ENCODE measurements at regions not wholly inside any gene's neighbourhood (a gene's known extent, or its start where the extent isn't known, plus 50 kb on each side); places are given as distances from the start of the nearest gene placed in this dataset.

DNA sequence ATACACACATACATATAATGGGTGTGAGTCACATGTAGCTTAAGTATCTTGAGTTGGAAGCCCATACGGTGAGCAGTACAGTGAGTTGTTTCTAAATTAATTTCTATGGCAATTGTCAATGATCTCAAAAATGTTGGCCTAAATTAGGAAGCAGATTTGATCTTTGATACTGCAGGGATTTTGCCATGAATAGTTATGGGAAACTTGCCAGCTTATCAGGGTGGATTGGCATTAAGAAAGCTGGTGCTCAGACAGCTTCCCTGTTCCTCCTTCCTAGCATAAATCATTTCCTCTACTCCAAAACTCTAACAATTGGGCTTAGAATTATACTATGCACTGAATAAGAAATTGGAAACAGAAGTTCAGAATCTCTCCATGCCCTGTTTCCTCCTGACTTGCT, 150.9 kb upstream of the FRMD6 start:
- no peak for ATAC-seq

DNA sequence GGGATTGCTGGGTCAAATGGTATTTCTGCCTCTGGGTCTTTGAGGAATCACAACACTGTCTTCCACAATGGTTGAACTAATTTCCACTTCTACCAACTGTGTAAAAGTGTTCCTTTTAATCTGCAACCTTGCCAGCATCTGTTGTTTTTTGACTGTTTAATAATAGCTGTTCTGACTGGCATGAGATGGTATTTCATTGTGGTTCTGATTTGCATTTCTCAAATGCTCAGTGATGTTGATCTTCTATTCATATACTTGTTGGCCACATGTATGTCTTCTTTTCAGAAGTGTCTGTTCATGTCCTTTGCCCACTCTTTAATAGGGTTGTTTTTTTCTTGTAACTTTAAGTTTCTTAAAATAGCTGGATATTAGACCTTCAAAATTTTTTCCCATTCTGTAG, 150.0 kb upstream of the FRMD6 start:
- no peaks in the 10 kb centered on the region for H3K79me2 ChIP-seq (ENCODE audit: insufficient read depth, low read length)
- POLR2A ChIA-PET = no interaction called here
- intact Hi-C loops (cut with micrococcal nuclease; ENCODE audit: unreplicated experiment) = no loop called here
- TF ChIP-seq, protein P1, sequence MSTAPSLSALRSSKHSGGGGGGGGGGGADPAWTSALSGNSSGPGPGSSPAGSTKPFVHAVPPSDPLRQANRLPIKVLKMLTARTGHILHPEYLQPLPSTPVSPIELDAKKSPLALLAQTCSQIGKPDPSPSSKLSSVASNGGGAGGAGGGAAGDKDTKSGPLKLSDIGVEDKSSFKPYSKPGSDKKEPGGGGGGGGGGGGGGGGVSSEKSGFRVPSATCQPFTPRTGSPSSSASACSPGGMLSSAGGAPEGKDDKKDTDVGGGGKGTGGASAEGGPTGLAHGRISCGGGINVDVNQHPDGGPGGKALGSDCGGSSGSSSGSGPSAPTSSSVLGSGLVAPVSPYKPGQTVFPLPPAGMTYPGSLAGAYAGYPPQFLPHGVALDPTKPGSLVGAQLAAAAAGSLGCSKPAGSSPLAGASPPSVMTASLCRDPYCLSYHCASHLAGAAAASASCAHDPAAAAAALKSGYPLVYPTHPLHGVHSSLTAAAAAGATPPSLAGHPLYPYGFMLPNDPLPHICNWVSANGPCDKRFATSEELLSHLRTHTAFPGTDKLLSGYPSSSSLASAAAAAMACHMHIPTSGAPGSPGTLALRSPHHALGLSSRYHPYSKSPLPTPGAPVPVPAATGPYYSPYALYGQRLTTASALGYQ (CRISPR knock-in tag; IDR thresholded peaks at IDR 0.05) = no peak
- TF ChIP-seq ZNF678 (CRISPR knock-in tag; IDR thresholded peaks at IDR 0.05) (no peak), PRMT3 (CRISPR knock-in tag; IDR thresholded peaks at IDR 0.05; ENCODE audit: borderline replicate concordance, low read depth) (no peak), BORCS8-MEF2B (CRISPR knock-in tag; IDR thresholded peaks at IDR 0.05) (no peak), ZNF24 (IDR thresholded peaks at IDR 0.05) (no peak), SIX1 (CRISPR knock-in tag; IDR thresholded peaks at IDR 0.05; ENCODE audit: borderline replicate concordance) (no peak), KDM1A (CRISPR knock-in tag; IDR thresholded peaks at IDR 0.05) (no peak), FIP1L1 (IDR thresholded peaks at IDR 0.05; ENCODE audit: borderline replicate concordance, insufficient read depth, low read depth, low read length) (no peak), TBX3 (IDR thresholded peaks at IDR 0.05; ENCODE audit: borderline replicate concordance) (no peak), ZNF205 (CRISPR knock-in tag; IDR thresholded peaks at IDR 0.05) (no peak), CBX2 (IDR thresholded peaks at IDR 0.05; ENCODE audit: low read depth, low read length) (no peak), CBX2 (CRISPR knock-in tag; IDR thresholded peaks at IDR 0.05; ENCODE audit: low read depth) (no peak), GLMP (CRISPR knock-in tag; IDR thresholded peaks at IDR 0.05; ENCODE audit: borderline replicate concordance) (no peak), POLR2G (IDR thresholded peaks at IDR 0.05; ENCODE audit: low read depth, low read length) (no peak), DR1 (CRISPR knock-in tag; IDR thresholded peaks at IDR 0.05) (no peak), ZNF7 (CRISPR knock-in tag; IDR thresholded peaks at IDR 0.05) (no peak)
- TF ChIP-seq, protein P2, sequence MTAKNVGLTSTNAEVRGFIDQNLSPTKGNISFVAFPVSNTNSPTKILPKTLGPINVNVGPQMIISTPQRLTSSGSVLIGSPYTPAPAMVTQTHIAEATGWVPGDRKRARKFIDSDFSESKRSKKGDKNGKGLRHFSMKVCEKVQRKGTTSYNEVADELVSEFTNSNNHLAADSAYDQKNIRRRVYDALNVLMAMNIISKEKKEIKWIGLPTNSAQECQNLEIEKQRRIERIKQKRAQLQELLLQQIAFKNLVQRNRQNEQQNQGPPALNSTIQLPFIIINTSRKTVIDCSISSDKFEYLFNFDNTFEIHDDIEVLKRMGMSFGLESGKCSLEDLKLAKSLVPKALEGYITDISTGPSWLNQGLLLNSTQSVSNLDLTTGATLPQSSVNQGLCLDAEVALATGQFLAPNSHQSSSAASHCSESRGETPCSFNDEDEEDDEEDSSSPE (CRISPR knock-in tag; IDR thresholded peaks at IDR 0.05) = no peak

More for the DNA sequence above, 150.9 kb upstream of the FRMD6 start:
- Histone ChIP-seq H2AFZ (ENCODE audit: low read length) (no peak overlapping the region), H3K9me3 (ENCODE audit: low read length) (no peaks in the 10 kb centered on the region), H4K20me1 (ENCODE audit: insufficient read depth, low read length) (no peaks in the 10 kb centered on the region), H3K79me2 (ENCODE audit: insufficient read depth, low read length) (no peaks in the 10 kb centered on the region), H3K4me3 (replicated peaks in 1 of 3; ENCODE audit: insufficient read depth in 1 of 3, low read depth in 2 of 3, low read length in 3 of 3) (no peak overlapping the region), H3K27me3 (ENCODE audit: control insufficient read depth in 1 of 2, insufficient read depth in 2 of 2, low read length in 2 of 2) (no peaks in the 10 kb centered on the region; a peak in 1 of 5 replicates), H3K9ac (ENCODE audit: insufficient read depth, low read depth, low read length) (no peak overlapping the region), H3K36me3 (replicated peaks in 1 of 2; ENCODE audit: control insufficient read depth in 1 of 2, insufficient read depth in 2 of 2, low read length in 2 of 2) (no peaks in the 10 kb centered on the region), H3K4me1 (ENCODE audit: insufficient read depth, low read length) (no peaks in the 10 kb centered on the region), H3K27ac (ENCODE audit: extremely low read length, insufficient read depth, low read length) (no peak overlapping the region), H3K4me2 (ENCODE audit: low read depth, low read length) (no peak overlapping the region)
- DNase-seq (ENCODE audit: low spot score) = no peak
- in situ Hi-C loops (cut with HindIII; ENCODE audit: extremely low pct_ligation_motif_present, low pct_unique_long_range_greater_than_20kb) = no loop called here
- CTCF ChIA-PET (ENCODE audit: low intra/inter-chr PET ratio, low total read pairs) = no interaction called here
- POLR2A ChIA-PET = no interaction called here
- BruUV-seq (replicated peaks) = no TSS peak
- FAIRE-seq = no peak
- WGBS (ENCODE audit: low lambda C conversion rate) = 100% methylated on average over 1 of the region's 1 CpG
- no peak for TF ChIP-seq ZNF557 (CRISPR knock-in tag; IDR thresholded peaks at IDR 0.05)
- intact Hi-C loops (cut with micrococcal nuclease; ENCODE audit: unreplicated experiment) = no loop called here

More for the DNA sequence above, 150.0 kb upstream of the FRMD6 start:
- Histone ChIP-seq H3K4me2 (ENCODE audit: low read depth, low read length) (no peak overlapping the region), H3K36me3 (replicated peaks in 1 of 2; ENCODE audit: control insufficient read depth in 1 of 2, insufficient read depth in 2 of 2, low read length in 2 of 2) (no peaks in the 10 kb centered on the region), H4K20me1 (ENCODE audit: insufficient read depth, low read length) (no peaks in the 10 kb centered on the region), H3K27ac (ENCODE audit: extremely low read length, insufficient read depth, low read length) (no peak overlapping the region), H2AFZ (ENCODE audit: low read length) (no peak overlapping the region), H3K4me3 (replicated peaks in 1 of 3; ENCODE audit: insufficient read depth in 1 of 3, low read depth in 2 of 3, low read length in 3 of 3) (no peak overlapping the region), H3K27me3 (ENCODE audit: control insufficient read depth in 1 of 2, insufficient read depth in 2 of 2, low read length in 2 of 2) (no peaks in the 10 kb centered on the region; a peak in 1 of 5 replicates), H3K4me1 (ENCODE audit: insufficient read depth, low read length) (no peaks in the 10 kb centered on the region), H3K9me3 (ENCODE audit: low read length) (no peaks in the 10 kb centered on the region), H3K9ac (ENCODE audit: insufficient read depth, low read depth, low read length) (no peak overlapping the region)
- BruUV-seq (replicated peaks) = no TSS peak
- in situ Hi-C loops (cut with HindIII; ENCODE audit: extremely low pct_ligation_motif_present, low pct_unique_long_range_greater_than_20kb) = no loop called here
- ATAC-seq (no peak), FAIRE-seq (no peak), DNase-seq (ENCODE audit: low spot score) (no peak)
- CTCF ChIA-PET (ENCODE audit: low intra/inter-chr PET ratio, low total read pairs) = no interaction called here

All from HepG2 (cell line).